HG02938 (cell line): ENCODE measurements at regions not wholly inside any gene's neighbourhood (a gene's known extent, or its start where the extent isn't known, plus 50 kb on each side); places are given as distances from the start of the nearest gene placed in this dataset.

Experiments used
- ATAC-seq: cut with Tn5 transposase; IDR thresholded peaks from one replicate; pipeline ENCODE4 v1.9.1; 2021; ENCODE audit warnings: mild to moderate bottlenecking, moderate library complexity; ENCODE audit not compliant: unreplicated experiment

DNA sequence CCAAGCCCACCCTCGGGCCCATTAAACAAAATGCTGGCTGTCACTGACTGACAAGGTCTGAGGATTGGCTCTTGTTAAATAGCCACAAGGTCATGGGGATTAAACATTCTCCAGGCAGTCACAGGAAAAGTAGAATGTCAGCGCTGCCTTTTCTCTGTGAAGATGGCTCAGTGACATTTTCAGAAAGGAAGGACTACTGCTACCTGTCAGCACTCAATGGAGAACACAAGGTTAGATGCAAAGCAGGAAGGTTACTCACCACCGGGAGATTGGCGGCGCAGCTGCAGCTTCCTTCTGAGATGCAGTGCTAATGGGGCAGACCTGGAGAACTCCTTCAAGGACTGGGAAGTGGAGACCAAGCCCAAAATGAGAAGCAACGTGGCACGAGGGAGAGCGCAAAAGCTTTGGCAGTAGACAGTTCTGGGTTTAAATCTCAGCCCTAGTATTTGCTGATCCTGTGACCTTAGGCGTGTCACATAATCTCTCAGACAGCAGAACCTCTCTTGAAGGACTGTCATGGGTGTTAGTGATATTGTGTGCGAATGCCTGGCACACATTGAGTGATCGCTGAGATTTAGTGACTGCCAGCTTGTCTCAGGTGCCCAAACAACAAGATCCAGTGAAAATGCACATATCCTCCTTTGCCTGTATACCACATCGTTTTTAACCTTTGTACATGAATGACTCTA is 213.1 kb upstream of the BOD1L1 start:
- no peak for ATAC-seq

DNA sequence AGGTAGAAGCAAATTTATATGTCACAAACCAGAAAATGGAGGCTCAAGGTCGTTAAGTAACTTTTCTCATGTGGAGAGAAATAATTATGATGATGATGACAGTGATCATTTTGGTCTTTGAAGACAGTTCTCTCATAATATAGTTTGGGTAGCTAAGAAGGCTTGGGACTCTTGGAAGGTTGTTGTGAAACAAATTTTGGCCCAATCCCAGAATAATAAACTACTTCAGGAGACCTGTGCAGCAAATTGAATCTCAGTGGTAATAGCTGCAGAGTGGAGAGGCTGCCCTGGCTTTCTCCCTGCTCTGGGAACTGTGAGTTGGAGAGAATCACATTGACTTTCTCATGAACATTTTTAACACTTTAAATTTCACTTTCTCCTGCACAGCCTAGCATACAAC is 217.2 kb upstream of the BOD1L1 start:
- no peak for ATAC-seq

DNA sequence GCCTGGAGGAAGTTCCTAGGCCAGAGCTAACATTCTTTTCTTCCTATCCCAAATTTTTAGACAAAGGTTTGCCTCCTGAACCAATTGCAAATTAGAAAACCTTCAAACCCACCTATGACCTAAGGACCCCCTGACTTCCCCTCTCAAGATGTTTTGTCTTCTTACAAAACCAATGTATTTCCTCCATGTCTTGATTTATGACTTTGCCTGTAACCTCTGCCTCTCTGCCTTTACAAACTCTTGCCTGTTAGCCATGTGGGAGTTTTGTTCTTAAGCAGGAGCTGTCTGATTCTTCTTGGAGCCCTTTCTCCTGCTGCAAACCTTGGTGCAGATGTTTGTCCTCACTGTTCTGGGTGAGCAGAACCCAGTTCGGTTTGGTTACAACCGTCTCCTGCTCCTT is 222.3 kb upstream of the BOD1L1 start:
- ATAC-seq: no peak

DNA sequence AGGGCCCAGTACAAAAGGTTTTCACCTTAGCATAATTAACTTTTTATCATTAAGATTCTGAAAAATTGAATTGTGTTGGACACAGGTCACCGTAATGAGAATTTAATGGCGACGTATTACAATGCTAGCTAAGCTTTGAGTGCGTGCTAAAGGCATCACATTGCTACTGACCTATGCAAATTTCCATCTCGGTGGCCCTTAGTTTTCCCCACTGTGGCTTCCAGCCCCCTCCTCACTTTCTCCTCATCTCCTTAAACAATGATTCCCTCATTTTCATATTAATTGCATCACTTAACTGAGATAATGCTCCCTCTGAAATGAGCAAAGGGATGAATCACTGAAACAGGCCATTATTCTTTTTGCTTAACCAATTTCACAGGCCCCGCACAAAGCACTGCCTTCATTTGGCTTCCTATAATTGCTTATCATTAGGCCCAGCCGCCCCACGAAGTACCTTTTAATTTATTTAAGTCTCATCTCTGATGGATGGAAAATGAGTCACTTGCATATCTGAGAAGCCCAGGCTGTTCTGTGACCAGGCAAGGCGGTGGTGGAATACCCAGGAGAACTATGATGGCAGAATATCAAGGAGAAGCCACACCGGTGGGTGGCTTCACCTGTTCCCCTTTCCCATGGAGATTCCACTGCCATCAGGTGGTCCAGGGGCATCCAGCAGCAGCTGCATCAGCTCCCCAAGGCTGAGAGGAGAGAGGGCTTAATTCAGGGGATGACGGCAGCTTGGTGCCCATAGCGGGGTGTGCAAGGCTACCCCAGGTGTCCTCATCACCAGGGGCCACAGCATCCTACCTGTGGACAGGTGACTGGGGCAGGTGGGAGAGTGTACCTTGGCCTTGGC is 223.8 kb upstream of the BOD1L1 start:
- ATAC-seq: no peak

DNA sequence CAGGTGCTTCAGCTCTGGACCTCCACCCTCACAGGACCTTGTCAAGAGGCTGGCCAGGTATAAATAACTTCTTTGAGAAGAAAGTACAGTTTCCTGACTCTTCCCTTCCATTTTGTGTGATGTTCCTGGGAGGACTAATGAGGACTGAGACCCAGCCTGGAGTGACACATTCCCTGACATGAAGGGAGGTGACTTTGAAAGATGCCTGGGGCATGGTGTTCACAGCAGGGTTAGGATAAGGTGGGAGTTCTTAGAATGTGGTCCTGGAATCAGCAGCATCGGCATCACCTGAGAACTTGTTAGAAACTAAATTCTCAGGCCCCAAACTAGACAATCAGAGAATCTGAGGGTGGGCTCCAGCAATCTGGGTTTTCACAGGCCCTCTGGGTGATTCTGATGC is 224.9 kb upstream of the BOD1L1 start:
- no peak for ATAC-seq

DNA sequence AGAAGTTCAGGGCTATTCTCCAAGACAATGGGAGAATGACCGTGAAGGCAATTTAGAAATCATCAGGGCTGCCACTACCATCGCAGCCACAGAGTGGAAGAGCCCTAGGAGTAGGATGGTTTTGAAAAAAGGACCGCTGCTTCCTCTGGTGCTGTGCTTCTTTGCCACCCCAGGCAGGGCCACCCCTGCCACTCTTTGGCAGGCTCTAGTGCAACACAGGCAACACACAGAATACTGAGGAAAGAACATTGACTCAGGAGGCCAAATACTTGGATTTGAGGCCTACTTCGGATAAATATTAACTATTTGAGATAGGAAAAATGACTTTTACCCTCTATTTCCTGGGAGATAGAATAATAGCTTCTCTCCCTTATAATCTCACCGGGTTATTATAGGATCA is 228.9 kb upstream of the BOD1L1 start:
- ATAC-seq: no peak

DNA sequence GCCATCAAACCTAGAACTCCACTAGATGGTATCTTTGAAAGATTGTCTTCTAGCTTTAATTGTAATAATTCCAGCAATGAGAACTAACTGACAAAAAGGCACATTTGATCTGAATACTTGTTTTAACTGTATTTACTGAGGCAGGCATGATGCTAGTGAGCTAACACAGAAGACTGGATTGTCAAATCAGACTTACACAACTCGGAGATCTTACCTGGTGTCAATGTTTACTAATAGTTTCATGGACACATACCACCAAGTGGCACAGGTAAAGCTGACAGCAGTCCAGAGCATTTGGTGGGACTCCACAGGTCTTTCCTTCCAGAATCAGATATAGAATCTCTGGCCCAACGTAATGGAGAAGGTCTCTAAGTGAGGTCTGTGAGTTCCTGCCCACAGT is 229.9 kb upstream of the BOD1L1 start:
- ATAC-seq: no peak

DNA sequence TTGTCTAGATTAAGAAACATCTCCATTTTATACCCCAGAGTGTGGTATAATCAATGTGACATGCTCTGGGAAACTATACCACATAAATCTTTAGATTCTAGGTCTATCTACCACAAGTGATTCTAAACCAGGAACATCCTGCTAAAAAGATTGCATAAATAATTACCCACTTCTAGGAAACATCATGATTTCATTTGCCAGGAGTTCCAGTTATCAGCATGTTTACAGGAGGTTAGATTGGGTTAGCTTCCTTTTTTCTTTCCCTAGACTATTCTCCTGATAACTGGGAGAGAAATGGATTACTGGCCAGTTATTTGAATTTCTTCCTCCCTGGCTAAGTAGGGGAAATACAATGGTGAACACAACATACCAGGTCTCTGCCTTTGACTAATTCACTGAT is 230.3 kb upstream of the BOD1L1 start:
- ATAC-seq: no peak

DNA sequence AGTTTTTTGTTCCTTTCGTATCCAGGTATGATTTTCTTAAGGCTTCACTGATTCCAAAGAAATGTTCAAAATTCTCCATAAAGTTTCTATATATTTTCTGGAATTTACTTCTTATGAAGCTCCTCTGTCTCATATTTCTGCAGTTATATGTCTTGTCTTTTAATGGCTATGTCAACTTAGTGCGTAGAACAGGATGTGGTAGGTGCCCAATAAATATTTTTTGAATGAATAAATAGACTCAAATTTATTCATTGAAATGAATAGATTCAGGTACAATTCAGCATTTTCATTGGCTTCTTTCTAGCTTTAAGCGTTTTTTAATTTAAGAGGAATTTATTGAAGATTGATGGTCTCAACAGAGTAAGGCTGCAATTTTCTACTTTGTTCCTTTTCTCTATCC is 231.9 kb upstream of the BOD1L1 start:
- ATAC-seq: no peak

DNA sequence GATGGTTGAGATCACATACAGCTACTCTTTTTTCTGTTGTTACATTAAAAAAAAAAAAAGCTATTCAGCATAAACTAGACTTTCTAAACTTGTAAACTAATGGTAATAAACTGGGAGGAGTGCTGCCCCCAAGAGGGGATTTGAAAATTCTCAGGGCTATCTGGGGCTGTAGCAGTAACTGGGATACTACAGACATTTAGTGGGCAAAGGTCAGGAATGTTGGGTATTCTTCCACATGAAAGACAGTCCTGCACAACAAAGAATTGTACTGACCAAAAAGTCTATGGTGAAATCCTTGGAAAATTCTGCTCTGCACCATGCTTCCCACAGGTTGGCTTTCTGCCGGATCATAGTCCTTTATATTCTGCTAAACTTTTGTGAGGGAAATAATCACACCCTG is 232.6 kb upstream of the BOD1L1 start:
- no peak for ATAC-seq

DNA sequence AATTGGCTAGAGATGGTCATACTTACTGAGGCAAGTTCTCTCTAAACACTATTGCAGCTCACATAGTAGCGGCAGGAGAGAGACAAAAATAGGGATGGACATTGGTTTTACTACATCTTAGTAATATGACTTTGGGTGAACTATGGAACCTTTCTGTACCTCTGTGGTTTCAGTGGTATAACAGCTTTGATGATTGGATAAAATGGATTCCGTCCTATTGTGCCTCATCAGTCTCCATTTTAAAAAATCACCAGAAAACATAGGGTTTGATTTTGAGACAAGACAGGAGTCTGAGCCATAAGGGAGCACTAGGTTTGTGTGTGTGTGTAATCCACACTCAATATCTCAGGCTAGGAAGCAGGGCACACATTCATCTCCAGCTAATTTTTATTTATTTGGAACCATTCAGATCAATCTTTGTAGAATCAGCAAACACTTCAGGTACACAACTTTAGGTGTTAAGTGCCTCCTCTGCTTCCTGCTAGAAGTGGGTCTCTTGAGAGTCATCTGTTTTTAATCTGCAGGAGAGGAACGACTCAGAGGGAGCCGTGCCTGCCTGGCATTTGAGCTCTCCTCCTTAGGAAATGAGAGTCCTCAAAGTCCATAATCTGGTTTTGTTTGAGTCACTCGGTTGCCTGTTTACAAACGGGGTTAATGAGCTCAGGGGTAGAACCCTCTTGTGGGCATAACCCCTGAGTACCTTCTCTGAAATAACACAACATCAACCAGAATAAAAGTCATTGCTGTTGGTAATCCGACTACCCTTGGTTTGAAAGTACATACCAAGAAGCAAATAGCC is 238.5 kb upstream of the BOD1L1 start:
- ATAC-seq: no peak

DNA sequence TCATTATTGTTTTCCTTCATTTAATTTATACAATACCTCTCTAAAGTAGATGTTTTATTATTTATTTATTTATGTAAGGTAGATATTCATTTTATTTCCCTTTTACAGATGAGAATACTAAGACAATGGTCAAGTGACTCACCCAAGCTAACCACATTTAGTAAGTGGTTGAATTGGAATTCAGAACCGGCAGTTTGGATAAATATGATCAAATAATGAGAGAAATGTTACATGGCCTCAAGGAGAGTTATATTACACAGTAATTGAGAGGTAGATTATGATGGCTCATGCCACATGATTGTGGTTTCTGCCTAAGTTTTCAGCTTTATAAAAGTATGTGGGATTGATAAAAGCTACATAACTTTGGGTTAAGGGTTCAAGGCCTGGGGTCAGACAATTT is 239.4 kb upstream of the BOD1L1 start:
- ATAC-seq: no peak

DNA sequence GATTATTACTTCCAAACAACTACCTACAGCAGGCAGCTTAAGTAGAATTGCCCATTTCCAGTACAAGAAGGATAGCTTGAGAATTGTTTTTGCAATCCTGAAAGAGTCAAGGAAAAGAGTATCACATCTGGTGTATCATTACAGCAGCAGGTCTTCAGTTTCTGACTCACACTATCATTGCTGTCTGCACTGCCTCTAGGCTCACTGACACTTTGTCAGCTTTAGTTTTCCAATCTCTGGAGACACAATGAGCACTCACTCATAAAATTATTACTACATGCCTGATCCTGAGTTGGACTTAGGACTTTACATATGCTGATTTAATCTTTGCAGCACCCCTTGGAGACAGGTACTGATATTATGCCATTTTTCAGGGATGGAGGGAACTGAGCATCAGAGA is 244.6 kb upstream of the BOD1L1 start:
- no peak for ATAC-seq

DNA sequence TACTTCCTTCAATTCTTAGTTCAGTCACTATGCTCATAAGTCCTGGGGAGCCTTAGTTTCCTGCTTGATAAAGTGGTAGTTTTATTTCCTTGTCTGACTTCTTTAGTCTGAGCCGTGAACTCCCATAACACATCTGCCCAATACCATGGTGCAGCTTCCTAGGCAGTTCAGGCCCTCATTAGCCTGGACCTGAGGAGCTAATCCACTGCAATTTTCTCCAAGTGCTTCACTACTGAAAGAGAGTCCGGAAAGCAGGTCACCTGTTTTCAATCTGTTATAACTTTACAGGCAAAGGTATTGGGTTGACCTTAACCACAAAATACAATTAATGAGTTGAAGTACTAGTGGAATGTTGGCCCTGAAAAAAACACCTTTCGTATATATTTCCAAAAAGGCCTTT is 245.4 kb upstream of the BOD1L1 start:
- no peak for ATAC-seq

DNA sequence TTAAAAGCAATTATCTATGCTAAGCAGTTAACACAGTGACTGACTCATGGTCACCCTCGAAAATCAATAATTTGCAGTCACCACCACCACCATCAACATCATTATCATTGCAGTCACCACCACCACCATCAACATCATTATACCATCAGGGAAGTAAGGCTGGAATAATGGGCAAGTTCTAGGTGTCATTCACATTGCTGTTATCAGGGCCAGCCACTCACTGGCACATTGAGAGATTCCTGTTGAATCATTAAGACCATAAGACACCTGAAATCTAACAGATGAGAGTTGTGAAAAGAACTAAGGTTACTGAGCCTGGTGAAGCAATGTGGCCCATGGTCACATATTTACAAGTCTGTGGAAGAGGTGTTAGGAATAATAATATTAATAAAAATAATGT is 247.7 kb upstream of the BOD1L1 start:
- ATAC-seq: no peak

DNA sequence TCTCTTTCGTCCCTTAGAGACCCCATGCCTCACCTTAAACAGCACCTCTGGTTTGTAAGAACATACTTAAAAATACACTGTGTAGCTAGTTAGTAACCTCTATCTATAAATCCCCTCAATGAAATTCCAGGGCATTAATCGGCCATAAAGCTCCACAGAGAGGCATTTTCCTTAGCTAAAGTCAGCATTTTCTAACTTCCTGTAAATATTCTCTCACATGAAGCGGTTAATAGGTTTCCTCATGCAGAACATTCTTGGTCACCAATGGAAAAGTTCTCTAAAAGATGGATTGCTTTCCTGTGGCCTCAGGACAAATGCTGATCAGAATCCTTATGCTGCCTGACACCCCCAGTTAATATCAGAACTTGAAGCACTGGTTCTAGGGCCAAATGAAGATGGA is 248.6 kb upstream of the BOD1L1 start:
- ATAC-seq: no peak

DNA sequence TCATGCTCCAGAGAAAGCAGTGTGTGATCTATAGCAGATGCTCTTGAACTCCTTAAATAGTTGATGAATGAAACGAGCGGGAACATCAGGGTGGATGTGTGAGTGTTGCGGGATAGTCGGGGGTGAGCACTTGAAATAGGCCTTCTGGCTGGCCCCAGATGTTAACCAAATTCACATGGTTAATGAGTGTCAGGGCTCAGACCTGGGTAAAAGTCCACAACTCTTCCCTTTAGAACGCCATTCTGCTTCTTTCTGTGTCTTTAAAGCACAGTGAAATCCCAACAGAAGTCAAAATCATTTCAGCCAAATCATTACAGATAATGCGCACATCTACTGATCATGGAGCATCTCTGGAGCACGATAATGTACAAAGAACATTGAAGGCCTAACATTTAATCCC is 249.4 kb upstream of the BOD1L1 start:
- no peak for ATAC-seq

DNA sequence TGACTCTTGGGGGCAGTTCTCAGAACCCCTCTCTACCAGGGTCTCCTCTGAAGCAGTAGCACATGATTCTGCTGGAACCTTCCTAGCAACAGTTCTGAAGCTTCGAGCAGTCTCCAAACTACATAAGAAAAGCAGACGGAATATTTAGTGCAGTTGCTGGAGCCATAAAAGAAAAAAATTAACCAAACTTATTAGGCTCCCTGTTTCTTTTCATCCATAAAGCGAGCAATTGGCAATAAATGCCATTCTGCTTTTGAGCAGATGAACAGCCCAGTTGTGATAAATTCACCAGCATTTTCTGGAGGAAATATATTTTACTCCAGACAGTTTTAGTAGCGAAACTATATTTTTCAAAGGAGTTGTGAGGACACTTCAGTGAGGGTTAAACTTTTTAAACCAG is 250.1 kb upstream of the BOD1L1 start:
- no peak for ATAC-seq

DNA sequence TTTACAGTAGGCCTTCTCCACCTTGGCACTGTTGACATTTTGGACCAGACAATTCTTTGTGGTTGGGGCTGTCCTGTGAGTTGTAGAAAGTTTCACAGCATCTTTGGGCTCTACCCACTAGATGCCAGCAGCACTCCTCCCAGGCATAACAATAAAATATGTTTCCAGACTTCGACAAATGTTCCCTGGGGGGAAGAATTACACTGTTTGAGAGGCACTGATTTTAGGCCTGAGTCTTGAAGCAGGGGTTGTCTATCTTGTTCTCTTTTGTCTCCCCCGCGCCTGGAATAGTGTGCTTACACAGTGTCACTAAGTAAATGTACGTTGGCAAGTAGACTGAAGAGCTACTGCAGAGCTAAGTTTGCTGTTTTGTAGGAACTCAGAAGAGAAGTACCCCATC is 254.4 kb upstream of the BOD1L1 start:
- no peak for ATAC-seq

DNA sequence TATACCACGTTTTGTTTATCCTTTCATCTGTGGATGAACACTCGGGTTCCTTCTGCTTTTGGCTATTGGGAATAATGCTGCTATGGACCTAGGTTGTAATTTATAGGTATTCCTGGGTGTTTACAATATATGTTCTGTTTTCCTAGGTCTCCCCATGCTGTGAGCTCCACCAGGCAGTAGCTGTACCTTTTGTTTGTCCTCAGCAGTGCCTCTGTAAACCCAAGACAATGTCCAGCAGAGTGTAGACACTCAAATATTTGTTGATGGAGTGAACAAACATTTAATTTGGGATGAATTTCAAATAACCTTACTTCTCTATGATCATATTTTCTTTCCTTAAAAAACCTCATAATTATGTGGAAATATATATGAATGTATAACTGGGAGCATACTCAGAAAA is 259.5 kb upstream of the BOD1L1 start:
- no peak for ATAC-seq

DNA sequence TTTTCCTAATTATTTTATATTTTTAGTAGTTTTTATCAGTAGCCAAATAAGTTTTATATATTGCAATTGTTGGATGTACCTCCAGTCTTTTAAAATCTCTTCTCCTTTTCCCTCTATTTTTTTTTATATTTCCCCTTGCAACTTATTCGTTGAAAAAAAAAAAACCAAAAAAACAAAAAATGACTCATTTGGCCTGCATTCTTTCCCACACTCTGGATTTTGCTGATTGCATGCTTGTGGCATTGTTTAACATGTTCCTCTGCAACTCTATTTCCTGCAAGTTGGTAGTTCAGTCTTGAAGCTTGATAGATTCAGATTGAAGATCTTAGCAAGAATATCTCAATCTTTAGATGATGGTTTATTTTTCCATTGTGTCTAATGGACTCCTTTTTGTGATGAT is 260.6 kb upstream of the BOD1L1 start:
- no peak for ATAC-seq

DNA sequence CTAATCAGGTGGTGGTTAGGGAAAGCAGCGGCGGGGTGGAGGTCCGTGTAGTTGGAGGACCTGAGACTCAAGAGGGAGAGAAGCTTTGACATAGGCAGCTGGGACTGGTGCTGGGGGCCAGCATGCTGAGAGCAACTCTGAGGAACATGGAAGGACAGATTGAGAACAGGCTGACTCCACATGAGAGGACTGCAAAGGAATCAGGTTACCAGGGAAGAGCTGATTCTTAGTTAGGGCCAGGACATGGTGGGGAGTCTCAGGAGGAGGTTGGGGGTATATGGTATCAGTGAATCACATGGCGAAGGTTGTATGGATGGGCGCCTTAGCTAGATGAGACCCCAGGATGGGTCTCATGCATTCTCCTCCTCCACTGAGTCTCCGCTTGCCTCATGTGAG is 264.0 kb upstream of the BOD1L1 start:
- ATAC-seq: no peak
